ENCODE measurements at regions not wholly inside any gene's neighbourhood (a gene's known extent, or its start where the extent isn't known, plus 50 kb on each side); places are given as distances from the start of the nearest gene placed in this dataset.

- TF ChIP-seq TAF1 (conservative IDR thresholded peaks at IDR 0.05), result no peak
- no peak for TF ChIP-seq CTCF (IDR thresholded peaks at IDR 0.05; ENCODE audit: low read depth, low read length, missing input control)
- TF ChIP-seq REST (IDR thresholded peaks at IDR 0.05), result no peak
- no peak for TF ChIP-seq GABPA (IDR thresholded peaks at IDR 0.05 in 1 of 2, conservative IDR thresholded peaks at IDR 0.05 in 1 of 2)
- no peak for TF ChIP-seq RAD21 (IDR thresholded peaks at IDR 0.05)
- no peak for TF ChIP-seq FOXA1 (IDR thresholded peaks at IDR 0.05)
- TF ChIP-seq YY1 (IDR thresholded peaks at IDR 0.05), result no peak
- TF ChIP-seq JUND (IDR thresholded peaks at IDR 0.05), result no peak
- no peak for TF ChIP-seq FOXA2 (IDR thresholded peaks at IDR 0.05)
- TF ChIP-seq, protein P1, sequence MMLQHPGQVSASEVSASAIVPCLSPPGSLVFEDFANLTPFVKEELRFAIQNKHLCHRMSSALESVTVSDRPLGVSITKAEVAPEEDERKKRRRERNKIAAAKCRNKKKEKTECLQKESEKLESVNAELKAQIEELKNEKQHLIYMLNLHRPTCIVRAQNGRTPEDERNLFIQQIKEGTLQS (IDR thresholded peaks at IDR 0.05), result no peak
- TF ChIP-seq RXRA (IDR thresholded peaks at IDR 0.05), result no peak
- TF ChIP-seq HNF4G (IDR thresholded peaks at IDR 0.05), result no peak
- no peak for TF ChIP-seq SP1 (IDR thresholded peaks at IDR 0.05)
These were observed 777.1 kb downstream of the SQOR start for GRCh38 chr15:46411900-46412299.
